ENCODE measurements at regions not wholly inside any gene's neighbourhood (a gene's known extent, or its start where the extent isn't known, plus 50 kb on each side); places are given as distances from the start of the nearest gene placed in this dataset.

GRCh38 chr2:64850642-64851041, 138.6 kb upstream of the SLC1A4 start:
- Histone ChIP-seq H3K27me3 (no peaks in the 10 kb centered on the region), H3K4me1 (ENCODE audit: low read depth) (no peaks in the 10 kb centered on the region)
- TF ChIP-seq CTCF (IDR thresholded peaks at IDR 0.05; ENCODE audit: low read depth, low read length): no peak

GRCh38 chr2:64852771-64853241, 136.4 kb upstream of the SLC1A4 start:
- no peak overlapping the region for H3K27ac ChIP-seq
- DNase-seq (ENCODE audit: low read depth in 1 of 2, low spot score in 1 of 2): no peak
- H3K9me3 ChIP-seq (ENCODE audit: low read depth): no peaks in the 10 kb centered on the region
- no peaks in the 10 kb centered on the region for H3K36me3 ChIP-seq
- no peak overlapping the region for H3K4me3 ChIP-seq
- no peak for TF ChIP-seq CTCF (IDR thresholded peaks at IDR 0.05; ENCODE audit: low read depth, low read length)
- peaks cover 13% of the 10 kb centered on the region for H3K4me1 ChIP-seq (ENCODE audit: low read depth)
- H3K27me3 ChIP-seq: no peaks in the 10 kb centered on the region

More at GRCh38 chr2:64850642-64851041, 138.6 kb upstream of the SLC1A4 start:
- H3K4me3 ChIP-seq: no peak overlapping the region
- H3K27ac ChIP-seq: peak overlapping the region; percentile 63
- H3K36me3 ChIP-seq: no peaks in the 10 kb centered on the region
- no peaks in the 10 kb centered on the region for H3K9me3 ChIP-seq (ENCODE audit: low read depth)
- DNase-seq (ENCODE audit: low read depth in 1 of 2, low spot score in 1 of 2): no peak

- H3K4me1 ChIP-seq (ENCODE audit: low read depth): peaks cover 17% of the 10 kb centered on the region
- no peaks in the 10 kb centered on the region for H3K27me3 ChIP-seq
- H3K4me3 ChIP-seq: no peak overlapping the region
- no peak for TF ChIP-seq CTCF (IDR thresholded peaks at IDR 0.05; ENCODE audit: low read depth, low read length)
- no peaks in the 10 kb centered on the region for H3K9me3 ChIP-seq (ENCODE audit: low read depth)
- no peak for DNase-seq (ENCODE audit: low read depth in 1 of 2, low spot score in 1 of 2)
- H3K27ac ChIP-seq: no peak overlapping the region
- H3K36me3 ChIP-seq: no peaks in the 10 kb centered on the region
These were observed 135.9 kb upstream of the SLC1A4 start for GRCh38 chr2:64853306-64853705.

- H3K27me3 ChIP-seq: no peaks in the 10 kb centered on the region
- no peaks in the 10 kb centered on the region for H3K36me3 ChIP-seq
- no peaks in the 10 kb centered on the region for H3K9me3 ChIP-seq (ENCODE audit: low read depth)
- no peak overlapping the region for H3K27ac ChIP-seq
- H3K4me1 ChIP-seq (ENCODE audit: low read depth): peaks cover 23% of the 10 kb centered on the region
- TF ChIP-seq CTCF (IDR thresholded peaks at IDR 0.05; ENCODE audit: low read depth, low read length): no peak
- no peak for DNase-seq (ENCODE audit: low read depth in 1 of 2, low spot score in 1 of 2)
- H3K4me3 ChIP-seq: no peak overlapping the region
These were observed 135.3 kb upstream of the SLC1A4 start for GRCh38 chr2:64853894-64854293.

- Histone ChIP-seq H3K36me3 (no peaks in the 10 kb centered on the region), H3K9me3 (ENCODE audit: low read depth) (no peaks in the 10 kb centered on the region), H3K4me1 (ENCODE audit: low read depth) (peaks cover 29% of the 10 kb centered on the region), H3K27ac (no peak overlapping the region), H3K27me3 (no peaks in the 10 kb centered on the region), H3K4me3 (no peak overlapping the region)
- DNase-seq (ENCODE audit: low read depth in 1 of 2, low spot score in 1 of 2): peak in 1 of 2 donors; percentile 68
- no peak for TF ChIP-seq CTCF (IDR thresholded peaks at IDR 0.05; ENCODE audit: low read depth, low read length)
These were observed 134.4 kb upstream of the SLC1A4 start for GRCh38 chr2:64854773-64855237.
